ENCODE measurements at regions not wholly inside any gene's neighbourhood (a gene's known extent, or its start where the extent isn't known, plus 50 kb on each side); places are given as distances from the start of the nearest gene placed in this dataset.

- Histone ChIP-seq H3K36me3 (no peaks in the 10 kb centered on the region), H3K9me3 (peaks cover 0 to 3% of the 10 kb centered on the region in 2 donors), H3K27ac (no peak overlapping the region), H3K4me3 (no peak overlapping the region), H3K27me3 (no peaks in the 10 kb centered on the region), H3K4me1 (no peaks in the 10 kb centered on the region)
- no peak for TF ChIP-seq POLR2A (IDR thresholded peaks at IDR 0.05)
- TF ChIP-seq, protein P1, sequence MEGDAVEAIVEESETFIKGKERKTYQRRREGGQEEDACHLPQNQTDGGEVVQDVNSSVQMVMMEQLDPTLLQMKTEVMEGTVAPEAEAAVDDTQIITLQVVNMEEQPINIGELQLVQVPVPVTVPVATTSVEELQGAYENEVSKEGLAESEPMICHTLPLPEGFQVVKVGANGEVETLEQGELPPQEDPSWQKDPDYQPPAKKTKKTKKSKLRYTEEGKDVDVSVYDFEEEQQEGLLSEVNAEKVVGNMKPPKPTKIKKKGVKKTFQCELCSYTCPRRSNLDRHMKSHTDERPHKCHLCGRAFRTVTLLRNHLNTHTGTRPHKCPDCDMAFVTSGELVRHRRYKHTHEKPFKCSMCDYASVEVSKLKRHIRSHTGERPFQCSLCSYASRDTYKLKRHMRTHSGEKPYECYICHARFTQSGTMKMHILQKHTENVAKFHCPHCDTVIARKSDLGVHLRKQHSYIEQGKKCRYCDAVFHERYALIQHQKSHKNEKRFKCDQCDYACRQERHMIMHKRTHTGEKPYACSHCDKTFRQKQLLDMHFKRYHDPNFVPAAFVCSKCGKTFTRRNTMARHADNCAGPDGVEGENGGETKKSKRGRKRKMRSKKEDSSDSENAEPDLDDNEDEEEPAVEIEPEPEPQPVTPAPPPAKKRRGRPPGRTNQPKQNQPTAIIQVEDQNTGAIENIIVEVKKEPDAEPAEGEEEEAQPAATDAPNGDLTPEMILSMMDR (IDR thresholded peaks at IDR 0.05): no peak
- TF ChIP-seq POLR2AphosphoS5 (IDR thresholded peaks at IDR 0.05): no peak
- intact Hi-C loops (cut with DNase I; ENCODE audit: low total_unique reads): no loop called here
- DNase-seq (ENCODE audit: low spot score in 2 of 2): no peak
Measured at GRCh38 chr4:28702571-28702970, 1841.9 kb downstream of the STIM2 start.

GRCh38 chr4:28709891-28710290 is 1849.2 kb downstream of the STIM2 start:
- intact Hi-C loops (cut with DNase I; ENCODE audit: low total_unique reads): no loop called here
- Histone ChIP-seq H3K9me3 (peaks cover 0 to 3% of the 10 kb centered on the region in 2 donors), H3K4me3 (no peak overlapping the region), H3K4me1 (no peaks in the 10 kb centered on the region), H3K27me3 (no peaks in the 10 kb centered on the region), H3K27ac (no peak overlapping the region), H3K36me3 (no peaks in the 10 kb centered on the region)
- TF ChIP-seq, protein P1 (IDR thresholded peaks at IDR 0.05): no peak
- no peak for TF ChIP-seq POLR2AphosphoS5 (IDR thresholded peaks at IDR 0.05)
- TF ChIP-seq POLR2A (IDR thresholded peaks at IDR 0.05): no peak
- no peak for DNase-seq (ENCODE audit: low spot score in 2 of 2)

DNA sequence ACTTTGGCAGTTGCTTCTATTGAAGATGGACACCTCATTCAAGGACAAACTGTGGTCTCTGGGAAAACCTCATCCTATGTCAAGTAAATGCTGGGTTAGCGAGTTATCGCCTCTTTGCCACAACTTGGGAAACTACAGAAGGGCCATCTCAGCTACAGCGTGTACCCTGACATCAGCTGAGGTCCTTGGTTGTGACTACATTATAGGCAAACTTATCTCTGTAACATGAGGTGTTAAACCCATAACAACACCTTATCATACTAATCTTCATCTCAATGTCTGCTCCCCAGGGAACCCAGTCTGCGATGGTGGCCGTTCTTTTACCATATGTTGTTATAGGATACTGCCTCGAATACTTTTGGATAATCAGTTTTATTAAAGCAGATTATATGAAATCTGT is 1862.7 kb downstream of the STIM2 start:
- Histone ChIP-seq H3K4me1 (no peaks in the 10 kb centered on the region), H3K27me3 (no peaks in the 10 kb centered on the region), H3K36me3 (no peaks in the 10 kb centered on the region), H3K4me3 (no peak overlapping the region), H3K27ac (no peak overlapping the region), H3K9me3 (no peaks in the 10 kb centered on the region)
- intact Hi-C loops (cut with DNase I; ENCODE audit: low total_unique reads): no loop called here
- TF ChIP-seq POLR2A (IDR thresholded peaks at IDR 0.05) (no peak), POLR2AphosphoS5 (IDR thresholded peaks at IDR 0.05) (no peak)
- TF ChIP-seq, protein P1 (IDR thresholded peaks at IDR 0.05): no peak
- no peak for DNase-seq (ENCODE audit: low spot score in 2 of 2)

GRCh38 chr4:28724239-28724638 is 1863.6 kb downstream of the STIM2 start:
- intact Hi-C loops (cut with DNase I; ENCODE audit: low total_unique reads): no loop called here
- no peak overlapping the region for H3K4me3 ChIP-seq
- H3K27ac ChIP-seq: no peak overlapping the region
- H3K9me3 ChIP-seq: no peaks in the 10 kb centered on the region
- no peaks in the 10 kb centered on the region for H3K4me1 ChIP-seq
- no peaks in the 10 kb centered on the region for H3K27me3 ChIP-seq
- no peak for DNase-seq (ENCODE audit: low spot score in 2 of 2)
- H3K36me3 ChIP-seq: no peaks in the 10 kb centered on the region
- TF ChIP-seq POLR2AphosphoS5 (IDR thresholded peaks at IDR 0.05) (no peak), POLR2A (IDR thresholded peaks at IDR 0.05) (no peak)
- TF ChIP-seq, protein P1 (IDR thresholded peaks at IDR 0.05): no peak

- H3K4me3 ChIP-seq: no peak overlapping the region
- no peaks in the 10 kb centered on the region for H3K4me1 ChIP-seq
- H3K9me3 ChIP-seq: peaks cover 0 to 5% of the 10 kb centered on the region in 2 donors
- intact Hi-C loops (cut with DNase I; ENCODE audit: low total_unique reads): no loop called here
- no peaks in the 10 kb centered on the region for H3K27me3 ChIP-seq
- no peaks in the 10 kb centered on the region for H3K36me3 ChIP-seq
- TF ChIP-seq POLR2AphosphoS5 (IDR thresholded peaks at IDR 0.05) (no peak), POLR2A (IDR thresholded peaks at IDR 0.05) (no peak)
- TF ChIP-seq, protein P1 (IDR thresholded peaks at IDR 0.05): no peak
- no peak for DNase-seq (ENCODE audit: low spot score in 2 of 2)
- no peak overlapping the region for H3K27ac ChIP-seq
Measured at GRCh38 chr4:28730304-28730703, 1869.7 kb downstream of the STIM2 start.
